ENCODE measurements at regions not wholly inside any gene's neighbourhood (a gene's known extent, or its start where the extent isn't known, plus 50 kb on each side); places are given as distances from the start of the nearest gene placed in this dataset.

DNA sequence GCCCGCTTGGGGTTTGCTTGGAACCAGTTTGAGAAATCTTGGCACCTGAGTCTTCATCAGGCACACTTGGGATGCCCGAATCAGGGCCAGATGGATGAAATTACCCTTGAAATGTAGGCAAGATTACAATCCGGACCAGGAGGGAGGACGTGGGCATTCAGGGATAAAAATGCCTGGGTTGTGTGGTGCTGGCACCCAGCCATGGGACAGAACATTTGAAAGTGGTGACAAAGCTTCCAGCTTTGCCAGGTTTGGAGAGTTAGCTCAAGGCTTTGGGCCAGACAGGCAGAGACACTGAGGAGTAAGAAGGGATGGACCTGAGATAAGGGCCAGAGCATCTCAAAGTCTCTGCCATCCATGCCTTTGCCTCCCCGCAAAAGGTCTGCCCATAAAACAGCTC lies 182.2 kb downstream of the TTC32 start:
- no peak for DNase-seq (ENCODE audit: low read depth in 2 of 2)

- DNase-seq (ENCODE audit: low read depth in 2 of 2), result no peak
Measured at GRCh38 chr2:19717446-19717845, 184.3 kb downstream of the TTC32 start.

DNA sequence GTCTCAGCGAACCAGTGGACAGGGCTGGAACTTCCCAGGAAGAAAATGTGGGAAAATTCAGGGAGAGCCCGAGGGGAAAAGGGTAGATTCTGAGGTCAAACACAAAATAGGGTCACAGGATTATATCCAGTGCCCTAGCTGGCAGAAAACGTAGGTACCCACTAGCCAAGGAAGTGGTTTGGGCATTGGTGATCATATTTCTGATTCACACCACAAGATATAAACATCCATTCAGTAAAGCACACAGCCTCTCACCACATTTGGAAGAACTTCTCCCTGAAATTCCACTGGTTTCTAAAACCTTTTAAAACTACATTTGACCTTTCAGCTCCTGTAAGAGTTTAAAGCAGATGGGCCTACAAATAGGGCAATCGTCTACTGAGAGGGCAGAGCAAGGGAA lies 186.9 kb downstream of the TTC32 start:
- DNase-seq (ENCODE audit: low read depth in 2 of 2), result no peak

DNA sequence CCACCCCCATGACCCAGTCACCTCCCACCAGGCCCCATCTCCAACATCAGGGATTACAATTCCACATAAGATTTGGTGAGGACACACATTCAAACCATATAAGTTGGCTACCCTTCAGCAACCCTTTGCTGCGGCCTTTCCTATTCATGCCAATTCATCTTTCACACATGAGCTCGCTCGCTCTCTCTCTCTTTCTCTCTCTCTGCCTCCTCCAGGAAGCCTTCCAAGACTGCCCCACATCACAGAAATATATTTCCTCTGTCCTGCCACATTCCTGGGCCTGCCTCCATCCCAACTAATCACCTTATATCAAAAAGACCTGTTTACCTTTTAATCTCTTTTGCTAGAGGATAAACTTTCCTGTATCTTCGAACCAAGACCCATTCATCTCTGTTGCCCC lies 188.9 kb downstream of the TTC32 start:
- no peak for DNase-seq (ENCODE audit: low read depth in 2 of 2)

GRCh38 chr2:19711470-19712372 lies 190.1 kb downstream of the TTC32 start:
- DNase-seq (ENCODE audit: low read depth in 2 of 2), result no peak

GRCh38 chr2:19710230-19710629 lies 191.6 kb downstream of the TTC32 start:
- no peak for DNase-seq (ENCODE audit: low read depth in 2 of 2)

DNA sequence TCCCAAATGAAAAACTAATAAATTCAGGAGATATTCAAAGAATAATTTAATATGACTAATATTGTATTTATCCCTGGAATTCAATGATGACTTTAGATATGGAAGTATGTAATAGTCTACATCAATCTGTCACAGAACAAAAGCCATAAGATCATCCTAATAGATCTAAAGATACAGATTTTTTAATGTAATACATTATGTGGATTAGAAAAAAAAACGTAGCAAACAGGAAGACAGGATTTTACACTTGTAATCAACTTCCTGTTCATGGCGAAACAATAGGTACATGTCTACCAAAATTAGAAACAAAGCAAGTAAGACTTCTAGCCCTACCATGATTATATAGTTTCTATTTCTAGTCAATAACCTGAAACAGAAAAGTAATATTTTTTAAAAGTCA lies 192.2 kb downstream of the TTC32 start:
- no peak for DNase-seq (ENCODE audit: low read depth in 2 of 2)

- no peak for DNase-seq (ENCODE audit: low read depth in 2 of 2)
Measured at GRCh38 chr2:19708776-19709175, 193.0 kb downstream of the TTC32 start.

- DNase-seq (ENCODE audit: low read depth in 2 of 2), result no peak
Measured at GRCh38 chr2:19706332-19706731, 195.5 kb downstream of the TTC32 start.

GRCh38 chr2:19702267-19702666 lies 199.5 kb downstream of the TTC32 start:
- DNase-seq (ENCODE audit: low read depth in 2 of 2), result no peak

- DNase-seq (ENCODE audit: low read depth in 2 of 2), result no peak
Measured at GRCh38 chr2:19700861-19701585, 200.8 kb downstream of the TTC32 start.

GRCh38 chr2:19697131-19697530 lies 204.7 kb downstream of the TTC32 start:
- no peak for DNase-seq (ENCODE audit: low read depth in 2 of 2)

DNA sequence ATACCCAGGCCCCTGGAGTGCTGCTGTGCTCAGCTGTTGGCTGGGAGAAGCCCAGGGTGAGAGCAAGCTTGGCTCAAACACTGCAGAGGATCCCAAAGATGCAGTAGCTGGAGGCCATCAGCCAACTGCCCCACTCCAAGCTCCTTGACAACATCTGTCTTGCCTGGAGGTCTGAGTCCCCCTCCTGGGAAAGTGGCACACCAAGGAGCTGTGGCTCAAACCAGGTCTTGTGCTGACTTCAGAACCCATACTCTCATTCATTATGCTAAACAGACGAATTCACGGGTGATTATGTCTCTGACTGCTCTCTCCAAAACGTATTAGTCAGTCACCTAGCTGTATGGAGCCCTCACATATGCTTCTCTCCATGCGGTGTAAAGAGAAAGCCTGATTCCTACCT lies 206.1 kb downstream of the TTC32 start:
- DNase-seq (ENCODE audit: low read depth in 2 of 2), result no peak

DNA sequence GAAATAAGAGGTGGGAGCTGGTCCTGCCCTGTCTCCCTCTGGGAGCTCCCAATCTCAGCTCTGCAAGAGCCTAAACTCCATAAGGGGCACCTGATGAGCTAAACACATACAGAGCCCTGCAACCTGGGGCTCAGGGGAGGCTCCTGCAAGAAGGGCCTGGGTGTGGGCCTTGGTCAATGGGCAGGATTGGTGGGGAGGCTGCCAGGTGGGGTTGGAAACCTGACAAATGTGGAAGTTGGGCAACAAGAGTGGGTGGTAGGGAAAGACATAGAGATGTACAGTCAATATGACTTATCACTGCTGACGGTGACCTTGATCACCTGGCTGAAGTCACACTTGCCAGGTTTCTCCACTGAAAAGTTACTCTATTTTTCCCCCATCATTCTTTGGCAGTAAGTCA lies 209.9 kb downstream of the TTC32 start:
- no peak for DNase-seq (ENCODE audit: low read depth in 2 of 2)

DNA sequence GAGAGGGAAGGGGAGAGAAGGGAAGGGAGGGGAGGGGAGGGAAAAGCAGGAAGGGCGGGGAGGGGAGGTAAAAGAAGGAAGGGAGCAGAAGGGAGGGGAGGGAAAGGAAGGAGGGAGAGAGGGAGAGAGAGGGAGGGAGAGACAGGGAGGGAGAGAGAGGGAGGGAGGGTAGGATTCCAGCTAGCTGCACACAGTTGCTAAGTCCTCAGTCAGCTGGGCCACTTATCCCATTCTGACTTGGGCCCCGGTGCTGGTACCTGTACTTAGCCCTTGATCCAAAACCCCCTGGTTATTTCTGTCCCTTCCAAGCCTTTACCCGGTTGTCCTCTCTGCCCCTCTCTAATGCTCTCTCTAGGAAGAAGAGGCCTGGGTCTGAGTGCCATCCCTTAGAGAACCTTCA lies 211.4 kb downstream of the TTC32 start:
- no peak for DNase-seq (ENCODE audit: low read depth in 2 of 2)

- DNase-seq (ENCODE audit: low read depth in 2 of 2), result no peak
Measured at GRCh38 chr2:19689646-19690168, 212.1 kb downstream of the TTC32 start.

DNA sequence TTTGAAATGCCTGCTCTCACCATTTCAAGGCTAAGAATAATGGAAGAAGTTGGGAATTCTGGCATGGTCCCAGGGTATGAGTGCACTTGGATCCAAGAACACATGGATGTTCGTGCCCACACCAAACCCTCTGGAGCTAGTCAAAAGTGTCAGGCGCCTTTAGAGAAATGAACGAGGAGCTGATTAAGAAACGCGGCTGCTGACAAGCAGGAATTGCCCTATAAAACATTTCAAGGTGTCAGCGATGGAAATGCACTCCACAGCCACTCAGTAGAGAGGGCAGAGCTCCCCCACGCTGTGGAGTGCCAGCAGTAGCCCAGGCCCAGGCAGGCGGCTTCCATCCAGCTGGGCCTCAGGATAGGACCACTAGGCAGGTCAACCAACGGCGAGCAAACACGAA lies 213.7 kb downstream of the TTC32 start:
- no peak for DNase-seq (ENCODE audit: low read depth in 2 of 2)

DNA sequence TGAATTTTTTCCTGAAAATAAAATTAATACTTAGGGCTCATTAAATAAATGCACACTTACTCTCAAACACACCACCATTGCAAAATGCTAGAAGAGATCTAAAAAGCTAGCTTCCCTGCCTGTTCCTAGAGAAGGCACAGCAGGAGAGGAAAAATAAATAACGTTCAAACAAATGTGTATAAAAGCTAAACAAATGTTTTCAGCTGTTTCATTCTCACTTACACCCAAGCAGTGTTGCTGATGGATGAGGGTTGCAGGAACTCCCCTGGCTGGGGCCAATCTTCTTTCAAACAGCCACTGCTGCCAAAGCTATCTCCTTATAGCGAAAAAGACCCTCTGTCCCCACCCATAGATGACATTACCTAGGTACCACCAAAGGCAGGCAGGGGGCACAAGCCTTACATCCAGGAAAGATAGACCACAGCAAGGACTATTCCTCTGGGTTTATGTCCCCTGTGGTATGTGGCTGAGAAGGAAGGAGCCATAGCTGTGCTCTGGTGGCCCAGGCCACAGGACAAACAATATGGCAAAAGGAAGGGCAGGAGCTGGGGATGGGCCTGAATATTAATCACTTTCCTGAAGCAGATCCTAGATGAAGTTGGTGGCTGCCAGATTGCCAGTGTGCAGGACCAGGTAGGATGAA lies 214.6 kb downstream of the TTC32 start:
- DNase-seq (ENCODE audit: low read depth in 2 of 2), result no peak

GRCh38 chr2:19686439-19686838 lies 215.3 kb downstream of the TTC32 start:
- DNase-seq (ENCODE audit: low read depth in 2 of 2), result no peak

DNA sequence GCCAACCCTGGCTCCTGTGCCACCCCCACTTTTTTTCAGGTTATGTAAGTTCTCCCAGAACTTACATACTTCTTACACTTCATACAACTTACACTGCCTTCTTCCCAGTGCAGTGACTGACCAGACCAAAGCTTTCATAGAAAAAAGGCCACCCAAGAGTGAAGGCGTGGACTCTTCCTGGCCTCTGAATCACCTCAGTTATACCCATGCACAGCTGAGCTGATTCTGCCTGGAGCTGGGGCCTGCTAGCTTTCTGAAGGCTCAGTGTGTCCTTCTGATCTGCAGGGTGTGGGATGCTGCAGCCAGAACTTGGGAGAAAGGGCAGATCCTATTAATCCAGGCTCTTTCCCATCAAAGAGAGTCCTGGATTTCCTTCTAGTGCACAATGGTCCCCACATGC lies 216.1 kb downstream of the TTC32 start:
- DNase-seq (ENCODE audit: low read depth in 2 of 2), result no peak

GRCh38 chr2:19684516-19684915 lies 217.3 kb downstream of the TTC32 start:
- no peak for DNase-seq (ENCODE audit: low read depth in 2 of 2)

DNA sequence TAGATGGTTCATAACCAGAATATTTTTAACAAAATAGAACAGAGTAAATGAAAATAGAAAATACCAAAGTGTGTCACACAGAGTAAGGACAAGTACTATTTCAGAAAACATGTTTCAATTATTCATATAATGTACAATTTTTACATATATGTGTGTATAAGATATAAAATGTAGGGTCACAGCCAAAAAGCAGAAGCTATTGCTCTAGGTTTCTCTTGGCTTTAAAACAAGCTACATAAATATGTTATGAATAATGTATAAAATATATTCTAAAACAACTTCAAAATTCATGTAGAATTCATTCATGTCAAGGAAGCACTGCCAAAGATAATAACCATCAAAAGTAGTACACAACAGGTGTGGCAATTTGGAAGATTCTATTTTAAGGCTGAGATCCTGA lies 218.2 kb downstream of the TTC32 start:
- DNase-seq (ENCODE audit: low read depth in 2 of 2), result no peak

Data from stimulated activated CD4-positive, alpha-beta T cell treated with anti-CD3 and anti-CD28 coated beads, Interleukin-12 subunit alpha, Interleukin-12 subunit beta, amount 100 ng/mL, for 24 hours (primary cell).